K562 (cell line): ENCODE measurements at regions not wholly inside any gene's neighbourhood (a gene's known extent, or its start where the extent isn't known, plus 50 kb on each side); places are given as distances from the start of the nearest gene placed in this dataset.

ENCODE experiments used
- PTBP1 ChIP-seq: fragments of 200-400 bp; formaldehyde crosslinking; IDR thresholded peaks from 2 replicates; pipeline ENCODE4 v1.6.1; 2017; ENCODE audit warnings: low read depth, low read length
- ZFPM2 ChIP-seq: fragments of 250-450 bp; sonication (Bioruptor Pico); IDR thresholded peaks from 2 replicates; pipeline ENCODE4 v1.5.1; 2022; ENCODE audit warnings: mild to moderate bottlenecking
- TF ChIP-seq, protein P1 (sequence below): fragments of 250-450 bp; sonication (Bioruptor Pico); IDR thresholded peaks from 2 replicates; pipeline ENCODE4 v1.5.0; 2021
- TF ChIP-seq, protein P2 (sequence below): sonication (generic); formaldehyde crosslinking; IDR thresholded peaks from 2 replicates; pipeline ENCODE4 v1.8.0; 2022; ENCODE audit warnings: mild to moderate bottlenecking, missing genetic modification reagents, borderline replicate concordance

- TF ChIP-seq, protein P1, sequence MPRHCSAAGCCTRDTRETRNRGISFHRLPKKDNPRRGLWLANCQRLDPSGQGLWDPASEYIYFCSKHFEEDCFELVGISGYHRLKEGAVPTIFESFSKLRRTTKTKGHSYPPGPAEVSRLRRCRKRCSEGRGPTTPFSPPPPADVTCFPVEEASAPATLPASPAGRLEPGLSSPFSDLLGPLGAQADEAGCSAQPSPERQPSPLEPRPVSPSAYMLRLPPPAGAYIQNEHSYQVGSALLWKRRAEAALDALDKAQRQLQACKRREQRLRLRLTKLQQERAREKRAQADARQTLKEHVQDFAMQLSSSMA (CRISPR knock-in tag), result no peak
- TF ChIP-seq PTBP1 (no peak), ZFPM2 (CRISPR knock-in tag) (no peak)
- TF ChIP-seq, protein P2, sequence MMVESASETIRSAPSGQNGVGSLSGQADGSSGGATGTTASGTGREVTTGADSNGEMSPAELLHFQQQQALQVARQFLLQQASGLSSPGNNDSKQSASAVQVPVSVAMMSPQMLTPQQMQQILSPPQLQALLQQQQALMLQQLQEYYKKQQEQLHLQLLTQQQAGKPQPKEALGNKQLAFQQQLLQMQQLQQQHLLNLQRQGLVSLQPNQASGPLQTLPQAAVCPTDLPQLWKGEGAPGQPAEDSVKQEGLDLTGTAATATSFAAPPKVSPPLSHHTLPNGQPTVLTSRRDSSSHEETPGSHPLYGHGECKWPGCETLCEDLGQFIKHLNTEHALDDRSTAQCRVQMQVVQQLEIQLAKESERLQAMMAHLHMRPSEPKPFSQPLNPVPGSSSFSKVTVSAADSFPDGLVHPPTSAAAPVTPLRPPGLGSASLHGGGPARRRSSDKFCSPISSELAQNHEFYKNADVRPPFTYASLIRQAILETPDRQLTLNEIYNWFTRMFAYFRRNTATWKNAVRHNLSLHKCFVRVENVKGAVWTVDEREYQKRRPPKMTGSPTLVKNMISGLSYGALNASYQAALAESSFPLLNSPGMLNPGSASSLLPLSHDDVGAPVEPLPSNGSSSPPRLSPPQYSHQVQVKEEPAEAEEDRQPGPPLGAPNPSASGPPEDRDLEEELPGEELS (CRISPR knock-in tag), result no peak
Observed at GRCh38 chr5:146395193-146395592, 51.9 kb upstream of the TCERG1 start (continued).
